ENCODE measurements at regions not wholly inside any gene's neighbourhood (a gene's known extent, or its start where the extent isn't known, plus 50 kb on each side); places are given as distances from the start of the nearest gene placed in this dataset.

DNA sequence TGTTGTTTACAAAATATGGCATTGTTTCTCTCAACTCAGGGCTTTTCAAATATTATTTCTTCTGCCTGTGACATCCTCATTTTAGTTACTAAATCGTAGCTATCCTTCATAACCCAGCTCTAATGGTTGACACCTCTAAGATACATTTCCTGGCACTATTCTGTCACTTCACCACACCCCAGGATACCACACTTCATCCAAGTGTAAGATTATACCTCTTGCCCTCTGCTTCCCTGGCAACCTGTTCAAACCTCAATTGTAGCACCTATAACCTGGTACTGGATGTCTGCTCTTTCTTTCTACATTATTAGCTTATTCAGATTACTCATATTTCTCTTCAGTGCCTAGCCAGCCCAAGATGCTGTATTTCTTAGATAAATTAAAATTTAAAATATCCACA, 175.7 kb upstream of the SPIN4 start:
- TF ChIP-seq, protein P1, sequence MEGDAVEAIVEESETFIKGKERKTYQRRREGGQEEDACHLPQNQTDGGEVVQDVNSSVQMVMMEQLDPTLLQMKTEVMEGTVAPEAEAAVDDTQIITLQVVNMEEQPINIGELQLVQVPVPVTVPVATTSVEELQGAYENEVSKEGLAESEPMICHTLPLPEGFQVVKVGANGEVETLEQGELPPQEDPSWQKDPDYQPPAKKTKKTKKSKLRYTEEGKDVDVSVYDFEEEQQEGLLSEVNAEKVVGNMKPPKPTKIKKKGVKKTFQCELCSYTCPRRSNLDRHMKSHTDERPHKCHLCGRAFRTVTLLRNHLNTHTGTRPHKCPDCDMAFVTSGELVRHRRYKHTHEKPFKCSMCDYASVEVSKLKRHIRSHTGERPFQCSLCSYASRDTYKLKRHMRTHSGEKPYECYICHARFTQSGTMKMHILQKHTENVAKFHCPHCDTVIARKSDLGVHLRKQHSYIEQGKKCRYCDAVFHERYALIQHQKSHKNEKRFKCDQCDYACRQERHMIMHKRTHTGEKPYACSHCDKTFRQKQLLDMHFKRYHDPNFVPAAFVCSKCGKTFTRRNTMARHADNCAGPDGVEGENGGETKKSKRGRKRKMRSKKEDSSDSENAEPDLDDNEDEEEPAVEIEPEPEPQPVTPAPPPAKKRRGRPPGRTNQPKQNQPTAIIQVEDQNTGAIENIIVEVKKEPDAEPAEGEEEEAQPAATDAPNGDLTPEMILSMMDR (IDR thresholded peaks at IDR 0.05) = no peak
- TF ChIP-seq POLR2A (IDR thresholded peaks at IDR 0.05) = no peak

Measured in uterus (tissue), 2 donors.